Activated T-helper 9 cell treated with anti-CD3 and anti-CD28 coated beads, Interleukin-2, amount 50 U/mL, for 16 hours (primary cell): ENCODE measurements at regions not wholly inside any gene's neighbourhood (a gene's known extent, or its start where the extent isn't known, plus 50 kb on each side); places are given as distances from the start of the nearest gene placed in this dataset.

Experiments
- DNase-seq: peaks from one replicate; pipeline ENCODE4 v3.0.0-alpha.2; 2020; ENCODE audit warnings: low read depth

GRCh38 chr10:130230036-130230435, 93.8 kb downstream of the GLRX3 start:
- DNase-seq = no peak

- no peak for DNase-seq
Observed at GRCh38 chr10:130230611-130231010, 94.4 kb downstream of the GLRX3 start.

GRCh38 chr10:130231251-130231741, 95.1 kb downstream of the GLRX3 start:
- DNase-seq = no peak

GRCh38 chr10:130232166-130233034, 96.2 kb downstream of the GLRX3 start:
- no peak for DNase-seq

- no peak for DNase-seq
Observed at GRCh38 chr10:130233035-130233360, 96.8 kb downstream of the GLRX3 start.

- DNase-seq = no peak
Observed at GRCh38 chr10:130233426-130233825, 97.2 kb downstream of the GLRX3 start.

- no peak for DNase-seq
Observed at GRCh38 chr10:130234171-130234965, 98.2 kb downstream of the GLRX3 start.

- no peak for DNase-seq
Observed at GRCh38 chr10:130236711-130237110, 100.5 kb downstream of the GLRX3 start.

- no peak for DNase-seq
Observed at GRCh38 chr10:130240409-130240808, 104.2 kb downstream of the GLRX3 start.

GRCh38 chr10:130242513-130242912, 106.3 kb downstream of the GLRX3 start:
- no peak for DNase-seq

GRCh38 chr10:130243015-130243414, 106.8 kb downstream of the GLRX3 start:
- no peak for DNase-seq

- no peak for DNase-seq
Observed at GRCh38 chr10:130244031-130244927, 108.1 kb downstream of the GLRX3 start.

GRCh38 chr10:130244928-130245495, 108.8 kb downstream of the GLRX3 start:
- no peak for DNase-seq

GRCh38 chr10:130246113-130246512, 109.9 kb downstream of the GLRX3 start:
- no peak for DNase-seq

GRCh38 chr10:130250127-130250526, 113.9 kb downstream of the GLRX3 start:
- DNase-seq = no peak

GRCh38 chr10:130251766-130252165, 115.6 kb downstream of the GLRX3 start:
- no peak for DNase-seq

GRCh38 chr10:130254243-130254642, 118.1 kb downstream of the GLRX3 start:
- DNase-seq = no peak

- no peak for DNase-seq
Observed at GRCh38 chr10:130254662-130255061, 118.5 kb downstream of the GLRX3 start.

- DNase-seq = no peak
Observed at GRCh38 chr10:130255777-130256176, 119.6 kb downstream of the GLRX3 start.

- no peak for DNase-seq
Observed at GRCh38 chr10:130257897-130258296, 121.7 kb downstream of the GLRX3 start.

GRCh38 chr10:130259380-130259779, 123.2 kb downstream of the GLRX3 start:
- no peak for DNase-seq

- no peak for DNase-seq
Observed at GRCh38 chr10:130261306-130261705, 125.1 kb downstream of the GLRX3 start.
